ENCODE measurements at regions not wholly inside any gene's neighbourhood (a gene's known extent, or its start where the extent isn't known, plus 50 kb on each side); places are given as distances from the start of the nearest gene placed in this dataset.

GRCh38 chr1:219273088-219273686, 99.5 kb downstream of the LYPLAL1 start:
- in situ Hi-C loops (cut with MboI; ENCODE audit: low sequenced_read_pairs in 4 of 4), result no loop called here

GRCh38 chr1:219271818-219272535, 98.3 kb downstream of the LYPLAL1 start:
- H3K27ac ChIP-seq, result no peak overlapping the region
- no peaks in the 10 kb centered on the region for H3K4me1 ChIP-seq
- no peaks in the 10 kb centered on the region for H3K27me3 ChIP-seq
- H3K9me3 ChIP-seq, result no peaks in the 10 kb centered on the region
- in situ Hi-C loops (cut with MboI; ENCODE audit: low sequenced_read_pairs in 4 of 4) (no loop called here), intact Hi-C loops (cut with DNase I; ENCODE audit: low total_unique reads) (no loop called here)
- ATAC-seq, result no peak
- DNase-seq, result no peak
- H3K4me3 ChIP-seq, result peak overlapping the region in 1 of 4 donors; percentile 5
- no peak for TF ChIP-seq POLR2A (IDR thresholded peaks at IDR 0.05)
- no peak for TF ChIP-seq CTCF (IDR thresholded peaks at IDR 0.05 in 4 of 5, conservative IDR thresholded peaks at IDR 0.05 in 1 of 5)
- H3K36me3 ChIP-seq, result no peaks in the 10 kb centered on the region

More at GRCh38 chr1:219273088-219273686, 99.5 kb downstream of the LYPLAL1 start:
- intact Hi-C loops (cut with DNase I; ENCODE audit: low total_unique reads), result no loop called here
- TF ChIP-seq POLR2A (IDR thresholded peaks at IDR 0.05) (no peak), CTCF (IDR thresholded peaks at IDR 0.05 in 4 of 5, conservative IDR thresholded peaks at IDR 0.05 in 1 of 5) (no peak)
- Histone ChIP-seq H3K27ac (no peak overlapping the region), H3K27me3 (no peaks in the 10 kb centered on the region), H3K9me3 (no peaks in the 10 kb centered on the region), H3K36me3 (no peaks in the 10 kb centered on the region), H3K4me3 (no peak overlapping the region), H3K4me1 (no peaks in the 10 kb centered on the region)
- ATAC-seq, result no peak
- no peak for DNase-seq

DNA sequence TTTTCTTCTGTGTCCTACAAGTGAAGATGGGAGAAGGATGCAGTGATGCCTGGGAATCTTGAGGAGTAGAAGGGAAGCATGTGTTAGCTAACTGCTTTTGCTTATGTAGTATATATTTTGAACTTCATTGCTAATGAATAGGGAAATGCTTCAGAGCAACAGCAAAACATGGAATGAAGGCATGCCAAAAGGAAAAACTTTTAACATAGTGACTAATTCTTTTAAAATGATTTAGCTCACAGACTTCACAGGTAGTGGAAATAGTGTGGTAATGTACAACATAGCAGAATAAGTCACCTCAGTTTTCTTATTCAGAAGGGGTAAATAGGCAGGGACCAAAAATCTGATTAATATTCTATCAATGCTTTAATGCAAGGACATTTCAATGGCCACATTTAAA, 95.5 kb downstream of the LYPLAL1 start:
- intact Hi-C loops (cut with DNase I; ENCODE audit: low total_unique reads), result no loop called here
- DNase-seq, result no peak
- in situ Hi-C loops (cut with MboI; ENCODE audit: low sequenced_read_pairs in 4 of 4), result no loop called here
- ATAC-seq, result no peak
- H3K36me3 ChIP-seq, result no peaks in the 10 kb centered on the region
- H3K4me1 ChIP-seq, result no peaks in the 10 kb centered on the region
- H3K9me3 ChIP-seq, result no peaks in the 10 kb centered on the region
- H3K27me3 ChIP-seq, result no peaks in the 10 kb centered on the region
- TF ChIP-seq POLR2A (IDR thresholded peaks at IDR 0.05), result no peak
- TF ChIP-seq CTCF (IDR thresholded peaks at IDR 0.05 in 4 of 5, conservative IDR thresholded peaks at IDR 0.05 in 1 of 5), result no peak
- no peak overlapping the region for H3K27ac ChIP-seq
- no peak overlapping the region for H3K4me3 ChIP-seq

DNA sequence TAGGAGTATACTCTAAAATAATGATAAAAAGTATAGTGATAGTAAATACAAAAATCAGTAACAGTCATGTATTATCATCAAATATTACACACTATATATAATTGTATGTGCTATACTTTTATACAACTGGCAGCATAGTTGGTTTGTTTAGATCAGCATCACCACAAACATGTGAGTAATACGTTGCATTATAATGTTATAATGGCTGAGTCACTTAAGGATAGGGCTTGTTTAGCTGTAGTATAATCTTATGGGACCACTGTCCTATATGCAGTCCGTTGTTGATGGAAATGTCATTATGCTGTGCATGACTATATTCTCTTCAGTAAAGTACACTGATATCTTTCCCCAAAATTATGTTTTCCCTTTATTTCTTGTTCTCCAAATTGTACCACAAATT, 92.8 kb downstream of the LYPLAL1 start:
- H3K36me3 ChIP-seq, result no peaks in the 10 kb centered on the region
- in situ Hi-C loops (cut with MboI; ENCODE audit: low sequenced_read_pairs in 4 of 4) (no loop called here), intact Hi-C loops (cut with DNase I; ENCODE audit: low total_unique reads) (no loop called here)
- ATAC-seq (no peak), DNase-seq (no peak)
- no peak overlapping the region for H3K4me3 ChIP-seq
- TF ChIP-seq CTCF (IDR thresholded peaks at IDR 0.05 in 4 of 5, conservative IDR thresholded peaks at IDR 0.05 in 1 of 5), result no peak
- TF ChIP-seq POLR2A (IDR thresholded peaks at IDR 0.05), result no peak
- no peaks in the 10 kb centered on the region for H3K9me3 ChIP-seq
- H3K4me1 ChIP-seq, result no peaks in the 10 kb centered on the region
- H3K27ac ChIP-seq, result no peak overlapping the region
- H3K27me3 ChIP-seq, result no peaks in the 10 kb centered on the region
